T-helper 1 cell treated with Interleukin-12 subunit alpha and Interleukin-12 subunit beta and Interleukin-4 antibody, amounts not matched to agents 30 μg/mL and 1 μg/mL, for 36 hours (primary cell): ENCODE measurements at regions not wholly inside any gene's neighbourhood (a gene's known extent, or its start where the extent isn't known, plus 50 kb on each side); places are given as distances from the start of the nearest gene placed in this dataset.

ENCODE experiments used
- H3K27ac Mint-ChIP-seq: one replicate; pipeline ENCODE4 v1.8.0; 2021; ENCODE audit warnings: mild to moderate bottlenecking, mixed read lengths
- H3K27me3 Mint-ChIP-seq: one replicate; pipeline ENCODE4 v1.8.0; 2021; ENCODE audit warnings: low read depth, mixed read lengths
- H3K36me3 Mint-ChIP-seq: one replicate; pipeline ENCODE4 v1.8.0; 2021; ENCODE audit warnings: low read depth, mixed read lengths
- H3K4me1 Mint-ChIP-seq: one replicate; pipeline ENCODE4 v1.8.0; 2021; ENCODE audit warnings: low read depth, mixed read lengths
- H3K4me3 Mint-ChIP-seq: one replicate; pipeline ENCODE4 v1.8.0; 2021; ENCODE audit warnings: mild to moderate bottlenecking, moderate library complexity, mixed read lengths
- H3K9me3 Mint-ChIP-seq: one replicate; pipeline ENCODE4 v1.8.0; 2021; ENCODE audit warnings: mixed read lengths

- H3K36me3 Mint-ChIP-seq: no peaks in the 10 kb centered on the region
- no peaks in the 10 kb centered on the region for H3K4me1 Mint-ChIP-seq
- no peaks in the 10 kb centered on the region for H3K9me3 Mint-ChIP-seq
- no peak overlapping the region for H3K27ac Mint-ChIP-seq
- peaks cover 57% of the 10 kb centered on the region for H3K27me3 Mint-ChIP-seq
- no peak overlapping the region for H3K4me3 Mint-ChIP-seq
These were observed 98.4 kb upstream of the STEAP1B start for GRCh38 chr7:22598318-22598920.

GRCh38 chr7:22597844-22598243 is 97.9 kb upstream of the STEAP1B start:
- no peak overlapping the region for H3K4me3 Mint-ChIP-seq
- H3K36me3 Mint-ChIP-seq: no peaks in the 10 kb centered on the region
- peaks cover under 1% of the 10 kb centered on the region for H3K9me3 Mint-ChIP-seq
- peaks cover 55% of the 10 kb centered on the region for H3K27me3 Mint-ChIP-seq
- H3K27ac Mint-ChIP-seq: no peak overlapping the region
- H3K4me1 Mint-ChIP-seq: no peaks in the 10 kb centered on the region

GRCh38 chr7:22596763-22597400 is 96.9 kb upstream of the STEAP1B start:
- H3K27me3 Mint-ChIP-seq: peaks cover 61% of the 10 kb centered on the region
- H3K4me1 Mint-ChIP-seq: no peaks in the 10 kb centered on the region
- no peak overlapping the region for H3K4me3 Mint-ChIP-seq
- no peak overlapping the region for H3K27ac Mint-ChIP-seq
- H3K9me3 Mint-ChIP-seq: peaks cover 7% of the 10 kb centered on the region
- H3K36me3 Mint-ChIP-seq: no peaks in the 10 kb centered on the region

- peaks cover 7% of the 10 kb centered on the region for H3K9me3 Mint-ChIP-seq
- H3K4me1 Mint-ChIP-seq: no peaks in the 10 kb centered on the region
- peaks cover 3% of the 10 kb centered on the region for H3K36me3 Mint-ChIP-seq
- H3K27me3 Mint-ChIP-seq: peaks cover 56% of the 10 kb centered on the region
- no peak overlapping the region for H3K27ac Mint-ChIP-seq
- H3K4me3 Mint-ChIP-seq: no peak overlapping the region
These were observed 94.0 kb upstream of the STEAP1B start for GRCh38 chr7:22594020-22594419.

- Mint-ChIP-seq H3K27me3 (peaks cover 61% of the 10 kb centered on the region), H3K9me3 (peaks cover 7% of the 10 kb centered on the region), H3K27ac (no peak overlapping the region), H3K4me3 (no peak overlapping the region), H3K4me1 (peaks cover 6% of the 10 kb centered on the region), H3K36me3 (peaks cover 3% of the 10 kb centered on the region)
These were observed 91.3 kb upstream of the STEAP1B start for GRCh38 chr7:22591271-22591670.

GRCh38 chr7:22589641-22590201 is 89.7 kb upstream of the STEAP1B start:
- peaks cover 58% of the 10 kb centered on the region for H3K27me3 Mint-ChIP-seq
- H3K27ac Mint-ChIP-seq: no peak overlapping the region
- peaks cover 3% of the 10 kb centered on the region for H3K36me3 Mint-ChIP-seq
- H3K4me1 Mint-ChIP-seq: peaks cover 6% of the 10 kb centered on the region
- no peak overlapping the region for H3K4me3 Mint-ChIP-seq
- H3K9me3 Mint-ChIP-seq: peaks cover 7% of the 10 kb centered on the region

- H3K27me3 Mint-ChIP-seq: peaks cover 58% of the 10 kb centered on the region
- H3K27ac Mint-ChIP-seq: no peak overlapping the region
- H3K9me3 Mint-ChIP-seq: peaks cover 7% of the 10 kb centered on the region
- H3K4me1 Mint-ChIP-seq: peaks cover 6% of the 10 kb centered on the region
- H3K36me3 Mint-ChIP-seq: peaks cover 3% of the 10 kb centered on the region
- H3K4me3 Mint-ChIP-seq: no peak overlapping the region
These were observed 88.4 kb upstream of the STEAP1B start for GRCh38 chr7:22588351-22588750.

- H3K9me3 Mint-ChIP-seq: peaks cover 2% of the 10 kb centered on the region
- H3K27ac Mint-ChIP-seq: no peak overlapping the region
- H3K36me3 Mint-ChIP-seq: peaks cover 3% of the 10 kb centered on the region
- no peak overlapping the region for H3K4me3 Mint-ChIP-seq
- peaks cover 6% of the 10 kb centered on the region for H3K4me1 Mint-ChIP-seq
- H3K27me3 Mint-ChIP-seq: peaks cover 59% of the 10 kb centered on the region
These were observed 87.3 kb upstream of the STEAP1B start for GRCh38 chr7:22587322-22587721.

- Mint-ChIP-seq H3K36me3 (peaks cover 3% of the 10 kb centered on the region), H3K4me3 (no peak overlapping the region), H3K27ac (no peak overlapping the region), H3K9me3 (no peaks in the 10 kb centered on the region), H3K27me3 (peaks cover 60% of the 10 kb centered on the region), H3K4me1 (peaks cover 6% of the 10 kb centered on the region)
These were observed 86.8 kb upstream of the STEAP1B start for GRCh38 chr7:22586786-22587140.

- no peak overlapping the region for H3K27ac Mint-ChIP-seq
- H3K4me3 Mint-ChIP-seq: no peak overlapping the region
- H3K9me3 Mint-ChIP-seq: no peaks in the 10 kb centered on the region
- H3K4me1 Mint-ChIP-seq: peaks cover 6% of the 10 kb centered on the region
- H3K27me3 Mint-ChIP-seq: peaks cover 56% of the 10 kb centered on the region
- peaks cover 1% of the 10 kb centered on the region for H3K36me3 Mint-ChIP-seq
These were observed 86.3 kb upstream of the STEAP1B start for GRCh38 chr7:22586101-22586785.

GRCh38 chr7:22584179-22584578 is 84.2 kb upstream of the STEAP1B start:
- Mint-ChIP-seq H3K36me3 (no peaks in the 10 kb centered on the region), H3K9me3 (no peaks in the 10 kb centered on the region), H3K4me1 (peaks cover 6% of the 10 kb centered on the region), H3K27ac (no peak overlapping the region), H3K27me3 (peaks cover 52% of the 10 kb centered on the region), H3K4me3 (no peak overlapping the region)

GRCh38 chr7:22582863-22583622 is 83.1 kb upstream of the STEAP1B start:
- Mint-ChIP-seq H3K9me3 (no peaks in the 10 kb centered on the region), H3K27me3 (peaks cover 49% of the 10 kb centered on the region), H3K4me3 (no peak overlapping the region), H3K27ac (no peak overlapping the region), H3K4me1 (peaks cover 8% of the 10 kb centered on the region), H3K36me3 (peaks cover 2% of the 10 kb centered on the region)

- Mint-ChIP-seq H3K27me3 (peaks cover 53% of the 10 kb centered on the region), H3K9me3 (no peaks in the 10 kb centered on the region), H3K4me3 (no peak overlapping the region), H3K36me3 (peaks cover 4% of the 10 kb centered on the region), H3K27ac (no peak overlapping the region), H3K4me1 (peaks cover 5% of the 10 kb centered on the region)
These were observed 81.1 kb upstream of the STEAP1B start for GRCh38 chr7:22581099-22581498.

- no peak overlapping the region for H3K27ac Mint-ChIP-seq
- H3K4me1 Mint-ChIP-seq: peaks cover 5% of the 10 kb centered on the region
- no peaks in the 10 kb centered on the region for H3K9me3 Mint-ChIP-seq
- peaks cover 61% of the 10 kb centered on the region for H3K27me3 Mint-ChIP-seq
- H3K4me3 Mint-ChIP-seq: no peak overlapping the region
- peaks cover 4% of the 10 kb centered on the region for H3K36me3 Mint-ChIP-seq
These were observed 80.0 kb upstream of the STEAP1B start for GRCh38 chr7:22579961-22580360.
